Ishikawa (cell line): ENCODE measurements at regions not wholly inside any gene's neighbourhood (a gene's known extent, or its start where the extent isn't known, plus 50 kb on each side); places are given as distances from the start of the nearest gene placed in this dataset.

Source experiments
- CEBPB ChIP-seq: IDR thresholded peaks from 2 replicates; pipeline ENCODE4 v1.6.1; 2012
- CREB1 ChIP-seq: IDR thresholded peaks from 2 replicates; pipeline ENCODE4 v1.6.1; 2012; ENCODE audit warnings: low read depth
- EGR1 ChIP-seq: IDR thresholded peaks from 2 replicates; pipeline ENCODE4 v1.6.1; 2012
- EP300 ChIP-seq: IDR thresholded peaks from 2 replicates; pipeline ENCODE4 v1.6.1; 2012; ENCODE audit warnings: borderline replicate concordance
- MAX ChIP-seq: IDR thresholded peaks from 2 replicates; pipeline ENCODE4 v1.6.1; 2012
- NFIC ChIP-seq: IDR thresholded peaks from 2 replicates; pipeline ENCODE4 v1.6.1; 2012
- RAD21 ChIP-seq: IDR thresholded peaks from 2 replicates; pipeline ENCODE4 v1.6.1; 2012; ENCODE audit warnings: low read depth
- REST ChIP-seq: IDR thresholded peaks from 2 replicates; pipeline ENCODE4 v1.6.1; 2012; ENCODE audit warnings: low read depth, mild to moderate bottlenecking
- TAF1 ChIP-seq: IDR thresholded peaks from 2 replicates; pipeline ENCODE4 v1.6.1; 2012; ENCODE audit warnings: low read depth, mild to moderate bottlenecking
- TCF12 ChIP-seq: IDR thresholded peaks from 2 replicates; pipeline ENCODE4 v1.6.1; 2012; ENCODE audit warnings: low read depth
- TEAD4 ChIP-seq: IDR thresholded peaks from 2 replicates; pipeline ENCODE4 v1.6.1; 2012
- YY1 ChIP-seq: IDR thresholded peaks from 2 replicates; pipeline ENCODE4 v1.6.1; 2012; ENCODE audit warnings: low read depth
- ZBTB7A ChIP-seq: IDR thresholded peaks from 2 replicates; pipeline ENCODE4 v1.6.1; 2012; ENCODE audit warnings: low read depth

GRCh38 chr4:13032936-13033335, 451.2 kb downstream of the RAB28 start:
- TF ChIP-seq RAD21 (no peak), YY1 (no peak), EGR1 (no peak), TEAD4 (no peak), TAF1 (no peak), MAX (no peak), REST (no peak), EP300 (no peak), ZBTB7A (no peak), CREB1 (no peak), CEBPB (no peak), TCF12 (no peak), NFIC (no peak)
